ENCODE measurements at regions not wholly inside any gene's neighbourhood (a gene's known extent, or its start where the extent isn't known, plus 50 kb on each side); places are given as distances from the start of the nearest gene placed in this dataset.

DNA sequence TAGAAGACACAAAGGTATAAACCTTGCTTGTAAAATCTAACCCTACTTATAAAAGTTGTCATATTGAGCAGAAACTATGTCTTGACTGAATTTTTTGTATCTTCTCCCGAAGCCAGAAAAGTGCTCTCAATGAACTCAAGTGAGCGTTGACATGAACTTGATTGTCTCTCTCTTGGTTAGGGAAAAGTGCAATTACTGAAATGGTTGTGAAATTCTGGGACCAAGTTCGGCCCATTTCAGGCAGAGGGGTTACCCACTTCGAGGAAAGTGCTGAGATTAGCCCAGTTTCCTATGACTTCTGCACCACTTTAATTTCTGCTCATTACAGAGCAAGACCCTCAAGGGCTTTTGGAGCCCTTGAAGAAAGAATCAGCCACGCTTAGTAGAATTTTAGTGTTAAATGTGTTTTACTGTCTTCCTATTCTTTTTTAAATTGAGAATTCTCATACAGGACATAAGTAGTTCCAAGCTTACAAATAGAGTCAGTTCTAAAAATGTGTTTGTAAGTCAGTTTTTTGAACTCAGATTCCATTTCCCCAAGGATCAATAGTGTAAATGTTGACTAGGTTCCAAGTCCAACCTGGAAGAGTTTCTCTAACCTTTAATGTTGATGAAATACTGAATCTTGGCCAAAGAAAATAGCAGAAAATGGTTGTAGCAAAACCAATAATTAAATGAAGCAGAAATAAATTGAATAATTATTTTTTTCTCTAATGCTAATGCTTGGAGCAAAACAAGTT is 125.7 kb upstream of the ACSL4 start:
- no peak for TF ChIP-seq EZH2 (IDR thresholded peaks at IDR 0.05; ENCODE audit: insufficient read depth, low read length)
- TF ChIP-seq, protein P1, sequence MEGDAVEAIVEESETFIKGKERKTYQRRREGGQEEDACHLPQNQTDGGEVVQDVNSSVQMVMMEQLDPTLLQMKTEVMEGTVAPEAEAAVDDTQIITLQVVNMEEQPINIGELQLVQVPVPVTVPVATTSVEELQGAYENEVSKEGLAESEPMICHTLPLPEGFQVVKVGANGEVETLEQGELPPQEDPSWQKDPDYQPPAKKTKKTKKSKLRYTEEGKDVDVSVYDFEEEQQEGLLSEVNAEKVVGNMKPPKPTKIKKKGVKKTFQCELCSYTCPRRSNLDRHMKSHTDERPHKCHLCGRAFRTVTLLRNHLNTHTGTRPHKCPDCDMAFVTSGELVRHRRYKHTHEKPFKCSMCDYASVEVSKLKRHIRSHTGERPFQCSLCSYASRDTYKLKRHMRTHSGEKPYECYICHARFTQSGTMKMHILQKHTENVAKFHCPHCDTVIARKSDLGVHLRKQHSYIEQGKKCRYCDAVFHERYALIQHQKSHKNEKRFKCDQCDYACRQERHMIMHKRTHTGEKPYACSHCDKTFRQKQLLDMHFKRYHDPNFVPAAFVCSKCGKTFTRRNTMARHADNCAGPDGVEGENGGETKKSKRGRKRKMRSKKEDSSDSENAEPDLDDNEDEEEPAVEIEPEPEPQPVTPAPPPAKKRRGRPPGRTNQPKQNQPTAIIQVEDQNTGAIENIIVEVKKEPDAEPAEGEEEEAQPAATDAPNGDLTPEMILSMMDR (IDR thresholded peaks at IDR 0.05; ENCODE audit: insufficient read depth, low read depth, low read length) = no peak
